ENCODE measurements at regions not wholly inside any gene's neighbourhood (a gene's known extent, or its start where the extent isn't known, plus 50 kb on each side); places are given as distances from the start of the nearest gene placed in this dataset.
"Not testable (repeated sequence)": the region's sequence is repeated elsewhere in the genome, so short reads cannot be mapped to it uniquely, and the experiment has no call there.

DNA sequence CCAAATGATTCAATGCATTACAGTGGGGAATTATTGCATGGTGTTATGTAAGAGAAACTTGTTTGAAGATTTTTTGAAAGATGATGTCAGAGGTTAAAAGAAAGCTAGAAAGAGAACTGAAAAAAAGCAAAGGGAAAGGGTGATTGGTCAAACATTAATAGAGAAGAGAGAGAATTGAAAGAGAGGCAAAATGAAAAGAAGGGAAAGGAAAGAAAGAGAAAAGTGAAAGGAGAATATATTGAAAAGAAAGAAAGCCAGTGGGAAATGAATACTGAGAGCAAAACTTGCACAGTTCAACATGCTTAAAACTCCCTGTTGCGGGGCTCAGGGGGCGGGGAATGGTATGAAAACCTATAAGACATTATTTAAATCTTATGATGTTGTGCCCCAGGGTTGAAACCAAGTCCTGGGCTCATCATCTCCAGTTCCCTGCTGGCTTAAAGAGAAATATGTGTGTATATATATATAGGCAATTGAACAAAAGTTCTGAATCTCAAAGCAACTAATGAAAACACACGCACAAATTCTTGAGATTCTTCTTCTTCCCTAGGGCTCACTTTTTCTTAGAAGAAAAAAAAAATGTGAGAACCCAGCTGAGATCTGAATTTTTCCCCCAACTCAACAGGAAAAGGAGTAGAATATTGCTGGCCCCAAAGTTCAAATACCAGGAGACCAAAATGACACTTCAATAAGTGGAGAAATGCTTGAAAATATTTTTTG is 2045.9 kb upstream of the CELF4 start:
- no peak for DNase-seq

DNA sequence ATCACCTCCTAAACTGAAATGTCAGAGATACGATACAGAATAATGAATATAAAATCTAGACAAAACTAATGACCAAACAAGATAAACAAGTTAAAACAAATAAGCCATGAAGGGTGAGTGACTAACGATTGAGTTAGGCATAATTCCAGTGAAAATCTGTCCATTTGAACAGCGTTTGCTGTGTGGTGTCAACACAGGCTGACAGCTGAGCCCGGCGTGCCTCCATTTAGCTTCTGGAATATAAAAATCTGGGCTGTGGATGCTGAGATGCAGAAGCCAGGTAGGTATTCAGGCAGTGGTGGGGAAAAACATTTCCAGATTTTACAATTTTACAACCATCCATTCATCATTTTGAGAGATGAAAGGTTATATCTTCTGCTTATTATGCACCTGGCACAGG is 2041.4 kb upstream of the CELF4 start:
- no peak for DNase-seq

DNA sequence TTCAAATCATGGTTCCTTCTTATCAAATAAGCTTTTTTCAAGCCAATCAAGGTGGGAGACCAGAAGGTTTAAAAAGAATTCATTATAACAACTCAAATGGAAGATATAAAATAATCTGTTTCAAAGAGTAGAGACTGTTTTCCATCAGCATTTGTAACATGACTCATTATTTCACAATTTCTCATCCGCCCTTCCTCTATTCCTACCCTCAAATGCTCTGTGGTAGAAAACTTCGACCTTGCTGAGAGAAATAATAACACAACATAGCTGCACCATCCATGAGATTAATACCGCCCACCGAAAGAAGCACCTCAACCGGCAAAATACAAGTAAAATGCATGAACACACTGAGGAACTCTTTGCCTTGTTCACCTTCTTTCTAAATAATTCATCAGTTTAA is 2039.2 kb upstream of the CELF4 start:
- no peak for DNase-seq

DNA sequence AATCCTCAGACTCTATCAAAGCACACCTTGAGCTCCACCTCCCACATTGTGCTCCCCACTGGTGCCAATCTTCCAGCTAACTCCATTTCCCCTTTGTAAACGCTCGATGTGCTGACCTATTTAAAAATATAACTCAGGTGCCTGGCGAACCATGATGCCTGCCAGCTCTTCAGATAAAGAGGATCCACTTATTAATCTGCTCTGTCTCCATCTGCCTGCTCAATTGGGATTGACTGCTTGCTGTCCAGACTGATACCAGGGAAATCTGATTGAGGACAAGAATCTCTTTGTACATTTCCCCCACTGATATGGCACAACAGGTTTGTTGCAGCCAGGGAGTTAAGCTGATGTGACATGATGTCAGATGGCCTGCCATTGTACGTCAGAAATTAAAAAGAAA is 2036.5 kb upstream of the CELF4 start:
- DNase-seq: no peak

DNA sequence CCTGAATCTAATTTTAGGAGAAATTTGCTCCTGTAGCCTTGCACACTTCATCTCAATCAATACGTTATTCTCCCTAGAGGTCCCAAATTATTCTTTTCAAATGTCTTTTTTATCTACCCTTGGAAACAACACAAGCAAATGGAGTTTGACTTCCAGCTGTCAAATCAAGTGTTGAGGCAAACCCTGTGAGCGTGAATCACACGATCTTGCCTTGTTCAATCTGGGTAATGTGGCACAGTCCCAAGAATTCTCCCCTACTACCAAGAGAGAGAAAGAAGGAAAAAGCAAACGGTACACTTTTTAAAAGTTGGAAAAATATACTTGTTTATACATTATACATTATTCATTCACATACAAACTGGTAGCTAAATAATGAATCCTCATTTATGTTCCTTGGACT is 2035.3 kb upstream of the CELF4 start:
- no peak for DNase-seq

DNA sequence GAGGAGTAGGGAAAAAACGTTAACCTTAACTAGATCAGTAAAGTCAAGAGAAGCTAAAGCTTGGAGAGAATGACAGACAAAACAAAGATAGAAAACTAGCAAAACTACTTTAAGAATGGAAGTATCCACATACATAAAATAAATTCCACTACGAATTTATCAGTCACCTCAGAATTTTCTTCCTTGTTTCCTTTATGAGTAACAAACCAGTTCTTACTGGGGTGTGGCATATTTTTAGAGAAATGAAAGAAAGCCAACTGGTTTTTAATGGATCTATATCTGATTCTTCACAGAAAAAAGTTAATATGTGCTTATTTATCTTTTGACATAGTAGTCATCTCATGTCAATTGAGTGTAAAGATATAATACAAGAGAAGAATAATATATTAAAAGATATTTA is 2033.7 kb upstream of the CELF4 start:
- DNase-seq: no peak

DNA sequence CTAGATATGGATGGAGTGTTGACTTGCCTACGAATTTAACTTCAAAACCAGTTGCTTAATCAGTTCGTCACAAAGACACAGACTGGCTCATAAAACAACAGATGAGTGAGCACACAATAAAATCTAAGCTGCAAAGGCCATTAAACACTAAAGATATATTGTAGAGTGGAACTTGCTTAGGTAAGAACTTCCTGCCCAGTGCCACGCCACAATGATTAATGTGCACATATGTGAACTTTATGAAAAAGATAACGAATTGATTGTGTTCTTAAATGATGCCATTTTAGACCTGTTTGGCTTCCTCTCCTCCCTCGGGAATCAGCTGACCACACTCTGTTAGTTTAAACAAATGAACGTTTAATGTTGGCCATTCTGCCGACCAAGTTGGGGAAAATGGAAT is 2031.3 kb upstream of the CELF4 start:
- no peak for DNase-seq

DNA sequence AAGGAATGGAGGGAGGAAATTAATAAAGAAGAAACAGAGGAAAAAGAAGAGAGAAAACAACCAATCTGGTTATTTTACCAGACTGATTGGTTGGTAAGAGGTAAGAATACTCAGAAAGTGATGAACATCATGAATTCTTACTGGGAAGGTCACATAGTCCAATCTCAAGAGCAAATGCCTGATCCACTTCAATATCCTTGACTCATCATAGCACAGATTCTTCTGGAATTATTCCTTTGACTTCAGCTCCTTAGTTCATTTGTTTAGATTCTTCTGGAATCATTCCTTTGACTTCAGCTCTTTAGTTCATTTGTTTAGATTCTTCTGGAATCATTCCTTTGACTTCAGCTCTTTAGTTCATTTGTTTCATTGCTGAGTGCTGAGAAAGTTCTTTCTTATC is 2030.6 kb upstream of the CELF4 start:
- DNase-seq: no peak

DNA sequence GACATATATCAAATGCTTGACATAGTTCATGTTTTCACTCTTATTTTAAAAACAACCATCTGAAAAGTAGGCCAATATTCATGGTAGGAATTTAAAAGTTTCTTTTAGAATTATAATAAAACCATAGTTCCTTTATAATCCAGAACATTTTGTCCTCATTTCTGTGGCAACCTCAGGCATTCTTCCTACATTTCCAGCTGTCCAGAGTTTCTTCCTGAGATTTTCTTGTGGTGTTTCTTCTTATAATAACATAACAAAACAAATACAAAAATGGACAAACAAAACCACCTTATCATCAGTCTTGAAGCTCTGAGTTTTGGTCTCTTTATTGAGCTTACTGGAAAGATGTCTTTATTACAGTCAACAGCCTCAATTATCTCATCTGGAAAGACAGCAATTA is 2028.6 kb upstream of the CELF4 start:
- DNase-seq: no peak

DNA sequence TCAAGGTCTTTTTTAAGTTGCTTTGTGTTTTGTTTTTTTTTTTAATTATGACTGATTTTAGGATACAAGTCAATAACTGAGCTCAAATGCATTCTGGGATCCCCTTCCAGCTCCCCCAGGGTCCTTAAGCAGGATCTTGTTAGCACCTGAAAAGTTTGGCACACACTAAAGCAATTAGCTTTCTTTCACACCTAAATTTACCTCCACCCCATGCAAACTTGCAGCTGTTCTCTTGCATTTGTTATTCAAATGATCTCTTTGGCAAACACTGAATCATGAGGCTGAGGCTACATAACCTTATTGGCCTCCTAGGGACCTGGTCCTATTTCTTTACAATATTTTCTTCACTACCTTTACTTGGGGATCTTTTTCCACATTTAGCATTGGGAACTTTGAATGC is 2026.1 kb upstream of the CELF4 start:
- DNase-seq: no peak

DNA sequence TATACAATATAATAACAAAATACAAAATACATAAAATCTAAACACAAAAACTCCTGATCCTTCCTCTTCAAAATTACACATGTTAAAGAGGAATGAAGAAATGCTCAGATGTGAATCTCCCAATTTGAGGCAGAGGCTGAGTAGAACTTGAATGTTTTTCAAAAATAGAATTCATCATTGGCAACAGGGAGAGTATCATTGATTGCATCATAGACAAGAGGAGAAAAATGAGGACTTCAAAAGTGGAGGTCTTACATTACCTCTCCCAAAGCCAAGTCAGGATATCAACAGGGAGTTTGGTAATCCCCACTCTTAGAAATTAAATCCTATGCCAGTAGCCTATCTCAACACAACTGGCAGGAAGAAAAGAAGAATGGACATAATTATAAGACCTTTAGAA is 2023.9 kb upstream of the CELF4 start:
- DNase-seq: no peak

DNA sequence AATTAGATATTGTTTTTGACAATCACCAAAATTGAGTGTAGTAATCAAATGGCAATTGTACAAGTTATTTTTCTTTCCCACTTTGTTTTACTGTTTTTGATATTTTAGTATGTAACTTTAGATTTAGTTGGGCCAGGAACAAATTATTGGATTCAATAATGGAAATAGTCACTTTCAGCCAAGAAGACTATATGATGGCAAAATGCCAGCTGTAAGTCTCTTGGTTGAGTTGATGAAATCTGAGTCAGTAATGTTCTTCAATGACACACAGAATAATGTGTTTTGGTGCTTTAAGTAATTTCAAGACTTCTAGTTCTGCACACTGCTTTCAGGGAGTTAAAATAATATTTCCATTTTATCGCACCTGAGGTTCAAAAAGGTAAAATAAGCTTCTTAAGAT is 2022.0 kb upstream of the CELF4 start:
- DNase-seq: no peak

DNA sequence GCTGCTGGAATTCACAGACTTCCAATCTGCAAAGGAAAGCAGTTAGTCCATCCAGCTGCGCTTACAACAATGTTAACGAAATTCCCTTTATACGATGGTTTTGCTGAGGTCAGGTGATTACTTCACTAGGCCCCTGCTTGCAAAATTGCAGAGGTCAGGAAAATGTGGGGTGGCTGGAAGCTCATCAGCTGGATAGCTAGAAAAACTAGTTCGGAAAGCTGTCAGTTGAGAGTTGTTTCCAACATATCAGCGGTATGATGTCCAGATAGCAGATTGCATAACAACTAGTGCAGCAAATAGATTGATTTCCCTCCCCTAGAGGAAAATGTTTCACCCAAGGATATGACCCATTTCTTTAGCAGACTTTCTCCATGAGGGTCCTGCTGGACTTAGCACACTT is 2021.1 kb upstream of the CELF4 start:
- DNase-seq: no peak

DNA sequence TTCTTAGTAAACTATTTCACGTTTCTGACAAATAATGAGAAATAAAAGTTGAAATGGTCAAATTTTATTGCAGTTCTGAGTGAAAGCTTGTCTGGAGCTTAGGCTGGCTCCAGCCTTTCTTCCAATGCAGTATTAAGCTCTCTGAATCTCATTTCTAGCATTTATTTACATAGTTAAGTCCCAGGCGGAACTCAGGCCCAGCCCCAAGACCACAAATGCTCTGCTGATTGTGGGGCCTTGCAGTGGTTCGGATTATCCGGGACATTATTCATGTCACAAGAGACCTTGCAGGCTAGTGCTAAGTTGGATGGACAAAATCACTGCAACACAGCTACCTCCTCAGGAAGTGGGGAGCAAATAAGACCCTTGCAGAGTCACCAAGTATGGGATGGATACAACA is 2009.3 kb upstream of the CELF4 start:
- DNase-seq: no peak

DNA sequence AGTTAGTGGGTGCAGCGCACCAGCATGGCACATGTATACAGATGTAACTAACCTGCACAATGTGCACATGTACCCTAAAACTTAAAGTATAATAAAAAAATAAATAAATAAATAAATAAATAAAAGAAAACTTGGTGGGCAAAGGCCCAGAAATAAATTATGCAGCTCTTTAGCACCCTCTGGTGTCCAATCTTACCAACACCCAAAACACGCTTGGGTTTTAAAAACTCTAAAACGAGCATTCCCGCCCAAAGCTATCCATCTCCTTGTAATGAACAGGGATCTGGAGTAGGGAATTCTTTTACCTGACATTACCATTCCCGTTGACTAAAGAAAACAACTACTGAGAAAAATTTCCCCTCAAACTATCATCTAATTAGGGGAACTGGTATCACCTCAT is 2005.9 kb upstream of the CELF4 start:
- DNase-seq: no peak

DNA sequence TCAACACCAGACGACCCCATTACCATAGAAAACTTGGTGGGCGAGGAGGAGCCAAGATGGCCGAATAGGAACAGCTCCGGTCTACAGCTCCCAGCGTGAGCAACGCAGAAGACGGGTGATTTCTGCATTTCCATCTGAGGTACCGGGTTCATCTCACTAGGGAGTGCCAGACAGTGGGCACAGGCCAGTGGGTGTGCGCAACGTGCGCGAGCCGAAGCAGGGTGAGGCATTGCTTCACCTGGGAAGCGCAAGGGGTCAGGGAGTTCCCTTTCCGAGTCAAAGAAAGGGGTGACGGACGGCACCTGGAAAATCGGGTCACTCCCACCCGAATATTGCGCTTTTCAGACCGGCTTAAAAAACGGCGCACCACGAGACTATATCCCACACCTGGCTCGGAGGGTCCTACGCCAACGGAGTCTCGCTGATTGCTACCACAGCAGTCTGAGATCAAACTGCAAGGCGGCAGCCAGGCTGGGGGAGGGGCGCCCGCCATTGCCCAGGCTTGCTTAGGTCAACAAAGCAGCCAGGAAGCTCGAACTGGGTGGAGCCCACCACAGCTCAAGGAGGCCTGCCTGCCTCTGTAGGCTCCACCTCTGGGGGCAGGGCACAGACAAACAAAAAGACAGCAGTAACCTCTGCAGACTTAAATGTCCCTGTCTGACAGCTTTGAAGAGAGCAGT is 2000.1 kb upstream of the CELF4 start:
- not testable (repeated sequence) for DNase-seq

DNA sequence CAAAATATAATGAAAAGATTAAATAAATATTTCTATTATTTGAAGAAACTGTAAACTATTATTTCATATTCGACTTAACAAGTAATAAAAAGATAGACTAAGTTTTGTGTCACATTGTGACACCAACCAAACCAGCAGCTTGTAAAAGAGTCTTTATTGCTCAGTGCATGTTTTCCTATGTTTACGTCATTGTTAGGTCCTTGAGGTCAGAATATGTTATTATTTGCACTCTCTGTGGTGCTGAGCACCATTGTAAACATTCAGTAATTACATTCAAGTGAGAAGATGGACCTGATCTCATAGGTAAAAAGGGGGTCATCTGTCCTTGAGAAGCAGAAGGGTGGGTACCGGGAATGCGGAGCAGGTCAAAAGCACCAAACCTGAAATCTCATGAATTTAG is 1999.1 kb upstream of the CELF4 start:
- no peak for DNase-seq

DNA sequence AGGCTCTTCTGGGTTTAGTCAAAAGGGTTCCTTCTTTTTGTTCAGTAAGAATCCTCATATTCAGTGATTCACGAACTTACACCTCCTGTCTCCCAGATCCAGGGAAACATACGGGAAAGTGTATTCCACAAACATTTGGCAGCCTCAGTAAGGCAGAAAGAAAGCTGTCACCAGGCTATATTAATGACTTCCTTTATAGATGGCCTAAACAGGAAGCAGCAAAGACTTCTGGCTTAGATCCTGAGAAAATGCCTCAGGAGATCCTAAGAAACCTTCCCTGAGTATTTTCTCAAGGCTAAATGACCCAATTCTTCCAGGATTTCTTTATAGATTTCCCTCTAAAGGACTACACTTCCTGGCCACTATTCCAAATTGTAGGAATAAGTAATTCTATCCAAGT is 1995.5 kb upstream of the CELF4 start:
- no peak for DNase-seq

DNA sequence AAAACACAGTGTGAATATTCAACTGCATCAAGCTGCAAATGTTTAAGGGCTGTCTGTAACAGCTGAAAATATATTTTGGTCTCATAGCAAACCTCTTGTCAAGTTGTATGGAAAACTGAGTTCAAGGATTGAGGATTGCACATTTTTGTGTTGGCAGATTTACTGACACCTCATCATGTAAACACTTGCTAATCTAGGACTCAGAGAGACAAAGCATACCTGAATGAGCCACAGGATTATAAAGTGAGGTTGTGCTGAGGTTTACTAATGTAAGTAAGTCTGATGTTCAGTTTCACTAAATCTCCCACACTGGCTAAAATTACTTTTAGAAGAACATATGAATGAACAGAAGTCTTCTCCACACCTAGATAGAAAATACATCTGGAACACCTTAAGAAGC is 1993.1 kb upstream of the CELF4 start:
- DNase-seq: no peak

DNA sequence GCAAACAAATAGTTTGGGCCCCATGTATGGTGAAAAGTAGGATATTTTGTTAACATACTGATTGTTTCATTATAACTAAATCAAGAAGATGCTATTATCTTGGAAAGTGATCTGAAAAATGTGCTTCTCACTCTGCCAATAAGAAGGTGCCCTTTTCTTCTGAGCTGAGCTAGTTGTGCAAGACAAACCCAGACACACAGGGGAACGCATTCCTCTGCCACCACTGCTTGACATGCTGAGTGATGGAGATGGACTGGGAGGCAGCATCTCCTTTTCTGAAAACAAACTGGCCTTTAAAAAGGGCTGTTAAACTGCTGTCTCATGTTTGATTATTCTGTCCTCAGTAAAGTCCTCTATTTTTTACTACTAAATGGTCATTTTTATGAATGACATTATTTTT is 1989.9 kb upstream of the CELF4 start:
- DNase-seq: no peak

DNA sequence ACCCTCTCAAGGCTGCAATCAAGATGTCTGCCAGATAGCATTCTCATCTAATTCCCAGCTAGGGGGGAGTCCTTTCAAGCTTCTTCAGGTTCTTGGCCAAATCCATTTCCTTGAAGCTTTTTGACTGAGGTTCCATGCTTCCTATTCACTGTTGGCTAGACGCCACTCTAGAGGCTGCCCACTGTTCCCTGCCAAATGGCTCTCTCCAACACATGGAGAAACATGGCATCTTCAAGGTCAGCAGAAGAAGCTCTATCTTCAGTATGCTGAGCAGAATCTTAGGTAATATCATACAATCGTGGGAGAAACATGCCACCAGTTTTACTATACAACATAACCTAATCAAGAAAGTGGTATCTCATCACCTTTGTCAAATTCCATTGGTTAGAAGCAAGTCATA is 1985.1 kb upstream of the CELF4 start:
- no peak for DNase-seq

DNA sequence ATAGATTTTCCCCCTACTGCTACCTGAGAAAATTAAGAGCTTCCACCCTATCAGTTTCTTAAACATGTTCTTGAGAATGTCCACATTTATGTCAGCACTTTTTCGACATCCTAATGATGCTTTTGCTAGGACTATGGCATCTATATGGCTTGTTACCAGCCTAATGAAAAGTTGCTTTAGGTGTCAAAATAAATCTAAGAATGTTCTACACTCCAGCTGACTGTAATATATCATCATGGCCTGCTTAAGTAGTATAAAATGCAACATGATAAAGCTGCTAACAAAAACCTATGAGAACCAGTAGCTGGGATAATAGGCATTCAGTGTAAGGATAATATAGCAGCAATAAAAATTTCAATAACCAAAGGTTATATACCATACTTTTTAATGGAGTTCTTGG is 1983.5 kb upstream of the CELF4 start:
- no peak for DNase-seq

DNA sequence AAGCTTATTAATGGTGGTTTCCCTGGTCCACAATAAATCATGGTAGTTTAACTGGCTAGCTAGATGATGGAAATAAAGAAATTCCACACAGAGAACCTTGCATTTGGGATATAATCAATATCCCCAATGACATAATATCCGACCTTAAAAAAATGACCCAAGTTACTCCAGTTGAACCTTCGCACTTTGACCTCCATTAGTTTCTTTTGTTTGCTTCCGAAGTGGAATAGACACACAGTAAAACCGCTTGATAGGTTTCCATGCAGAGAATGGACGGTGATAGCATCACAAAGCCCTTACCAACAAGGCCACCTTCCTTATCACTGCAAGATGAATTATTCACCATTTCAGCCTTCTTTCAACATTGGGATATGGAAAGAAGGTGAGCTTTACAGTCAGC is 1966.1 kb upstream of the CELF4 start:
- no peak for DNase-seq

DNA sequence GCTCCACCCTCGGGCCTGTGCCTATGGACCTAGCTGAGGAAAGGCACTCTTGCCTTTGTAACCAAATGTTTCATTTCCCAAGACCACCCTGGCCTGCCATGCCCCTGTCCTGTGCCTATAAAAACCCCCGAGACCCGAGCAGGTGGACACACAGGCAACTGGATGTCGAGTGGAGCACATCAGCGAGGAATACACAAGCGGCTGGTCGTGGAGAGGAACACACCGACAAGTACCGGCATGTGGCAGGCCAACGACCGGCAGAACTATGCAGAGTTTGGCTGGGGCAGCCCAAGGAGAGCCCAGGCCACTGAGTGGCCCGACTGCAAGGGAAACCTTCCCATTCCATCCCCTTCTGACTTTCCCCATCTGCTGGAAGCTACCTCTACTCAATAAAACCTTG is 1963.8 kb upstream of the CELF4 start:
- DNase-seq: no peak

DNA sequence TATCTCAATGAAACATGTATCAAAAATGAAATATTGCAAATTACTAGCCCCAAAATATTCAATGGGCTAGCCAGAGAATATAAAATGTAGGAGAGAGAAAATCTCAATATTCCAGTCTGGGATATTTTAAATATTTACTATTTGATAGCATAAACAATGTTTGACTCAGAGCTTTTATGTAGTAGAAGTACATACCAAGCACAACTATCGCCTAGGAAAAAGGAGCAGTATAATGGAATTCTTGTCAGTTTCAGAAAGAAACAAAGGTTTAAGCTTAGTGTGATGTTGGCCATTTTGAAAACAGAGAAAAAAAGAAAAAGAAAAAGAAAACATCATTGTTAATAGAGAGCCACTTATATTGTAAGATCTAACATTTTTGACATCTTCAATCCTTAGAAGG is 1961.9 kb upstream of the CELF4 start:
- no peak for DNase-seq

Measured in T-helper 9 cell (primary cell).